Progenitor cell of endocrine pancreas (in vitro differentiated cells): ENCODE measurements at regions not wholly inside any gene's neighbourhood (a gene's known extent, or its start where the extent isn't known, plus 50 kb on each side); places are given as distances from the start of the nearest gene placed in this dataset.
A peak's percentile ranks its signal among the peaks of the same experiment; 100 is the strongest.

ENCODE experiments used
- DNase-seq: peaks from one replicate; pipeline ENCODE4 v3.0.0; 2021; ENCODE audit warnings: low spot score; ENCODE audit not compliant: unreplicated experiment
- H3K27ac Mint-ChIP-seq: 2 replicates; pipeline ENCODE4 v1.8.0; 2021; ENCODE audit warnings: mild to moderate bottlenecking, moderate library complexity, mixed read lengths
- H3K27me3 Mint-ChIP-seq: 2 replicates; pipeline ENCODE4 v1.8.0; 2021; ENCODE audit warnings: mixed read lengths
- H3K36me3 Mint-ChIP-seq: 2 replicates; pipeline ENCODE4 v1.8.0; 2022; ENCODE audit warnings: mixed read lengths; ENCODE audit not compliant: insufficient read depth
- H3K4me1 Mint-ChIP-seq: 2 replicates; pipeline ENCODE4 v1.8.0; 2021; ENCODE audit warnings: low read depth, mixed read lengths
- H3K4me3 Mint-ChIP-seq: 2 replicates; pipeline ENCODE4 v1.8.0; 2021; ENCODE audit warnings: low read depth, mild to moderate bottlenecking, moderate library complexity, mixed read lengths
- H3K9me3 Mint-ChIP-seq: 2 replicates; pipeline ENCODE4 v1.8.0; 2021; ENCODE audit warnings: low read depth, mixed read lengths
- CTCF ChIP-seq: fragments of 200-600 bp; sonication (generic); IDR thresholded peaks from one replicate; pipeline ENCODE4 v1.5.0; 2021; ENCODE audit warnings: antibody characterized with exemption, mild to moderate bottlenecking; ENCODE audit not compliant: unreplicated experiment

- no peak for TF ChIP-seq CTCF
- DNase-seq = no peak
- Mint-ChIP-seq H3K27me3 (peaks cover 49% of the 10 kb centered on the region), H3K9me3 (no peaks in the 10 kb centered on the region), H3K4me1 (peaks cover 2% of the 10 kb centered on the region), H3K36me3 (no peaks in the 10 kb centered on the region), H3K4me3 (no peak overlapping the region), H3K27ac (no peak overlapping the region)
These were observed 166.7 kb upstream of the LRFN2 start for GRCh38 chr6:40753675-40754448.

GRCh38 chr6:40753048-40753447, 165.9 kb upstream of the LRFN2 start:
- DNase-seq = no peak
- Mint-ChIP-seq H3K4me3 (no peak overlapping the region), H3K36me3 (no peaks in the 10 kb centered on the region), H3K27me3 (peaks cover 57% of the 10 kb centered on the region), H3K4me1 (peaks cover 2% of the 10 kb centered on the region), H3K9me3 (no peaks in the 10 kb centered on the region), H3K27ac (no peak overlapping the region)
- TF ChIP-seq CTCF = no peak

- H3K4me1 Mint-ChIP-seq = peaks cover 14% of the 10 kb centered on the region
- H3K27me3 Mint-ChIP-seq = peaks cover 55% of the 10 kb centered on the region
These were observed 157.7 kb upstream of the LRFN2 start for GRCh38 chr6:40744835-40745234.

GRCh38 chr6:40743690-40744446, 156.7 kb upstream of the LRFN2 start:
- Mint-ChIP-seq H3K27me3 (peaks cover 48% of the 10 kb centered on the region), H3K4me3 (no peak overlapping the region), H3K4me1 (peaks cover 14% of the 10 kb centered on the region), H3K36me3 (no peaks in the 10 kb centered on the region), H3K9me3 (no peaks in the 10 kb centered on the region), H3K27ac (peak overlapping the region; percentile 35)
- no peak for DNase-seq
- no peak for TF ChIP-seq CTCF

More at GRCh38 chr6:40744835-40745234, 157.7 kb upstream of the LRFN2 start:
- H3K9me3 Mint-ChIP-seq = no peaks in the 10 kb centered on the region
- H3K36me3 Mint-ChIP-seq = no peaks in the 10 kb centered on the region
- TF ChIP-seq CTCF = no peak
- DNase-seq = no peak
- no peak overlapping the region for H3K4me3 Mint-ChIP-seq
- H3K27ac Mint-ChIP-seq = no peak overlapping the region

GRCh38 chr6:40743226-40743625, 156.1 kb upstream of the LRFN2 start:
- no peaks in the 10 kb centered on the region for H3K36me3 Mint-ChIP-seq
- H3K27me3 Mint-ChIP-seq = peaks cover 45% of the 10 kb centered on the region
- DNase-seq = no peak
- H3K4me1 Mint-ChIP-seq = peaks cover 14% of the 10 kb centered on the region
- peak overlapping the region; percentile 35 for H3K27ac Mint-ChIP-seq
- no peak for TF ChIP-seq CTCF
- no peak overlapping the region for H3K4me3 Mint-ChIP-seq
- no peaks in the 10 kb centered on the region for H3K9me3 Mint-ChIP-seq
